Muscle of arm (tissue), 1 donor: ENCODE measurements at regions not wholly inside any gene's neighbourhood (a gene's known extent, or its start where the extent isn't known, plus 50 kb on each side); places are given as distances from the start of the nearest gene placed in this dataset.
"Not testable (repeated sequence)": the region's sequence is repeated elsewhere in the genome, so short reads cannot be mapped to it uniquely, and the experiment has no call there.

ENCODE experiments used
- DNase-seq: peaks from one replicate; pipeline ENCODE4 v3.0.0-alpha.2; 2013

GRCh38 chr4:3865986-3866812, 100.0 kb downstream of the ADRA2C start:
- DNase-seq, result no peak

GRCh38 chr4:3866813-3867129, 100.6 kb downstream of the ADRA2C start:
- DNase-seq, result no peak

- no peak for DNase-seq
Measured at GRCh38 chr4:3867403-3868100, 101.4 kb downstream of the ADRA2C start.

GRCh38 chr4:3868211-3869173, 102.3 kb downstream of the ADRA2C start:
- DNase-seq, result no peak

- DNase-seq, result no peak
Measured at GRCh38 chr4:3869174-3869572, 103.0 kb downstream of the ADRA2C start.

GRCh38 chr4:3869661-3870566, 103.7 kb downstream of the ADRA2C start:
- DNase-seq, result no peak

GRCh38 chr4:3870567-3870962, 104.4 kb downstream of the ADRA2C start:
- no peak for DNase-seq

- DNase-seq, result no peak
Measured at GRCh38 chr4:3871181-3871852, 105.1 kb downstream of the ADRA2C start.

GRCh38 chr4:3871881-3872833, 106.0 kb downstream of the ADRA2C start:
- DNase-seq, result no peak

- DNase-seq, result no peak
Measured at GRCh38 chr4:3872834-3873313, 106.7 kb downstream of the ADRA2C start.

- no peak for DNase-seq
Measured at GRCh38 chr4:3873408-3874027, 107.3 kb downstream of the ADRA2C start.

- no peak for DNase-seq
Measured at GRCh38 chr4:3874028-3874415, 107.8 kb downstream of the ADRA2C start.

GRCh38 chr4:3874525-3875110, 108.4 kb downstream of the ADRA2C start:
- no peak for DNase-seq

- DNase-seq, result no peak
Measured at GRCh38 chr4:3875466-3875865, 109.3 kb downstream of the ADRA2C start.

GRCh38 chr4:3876057-3876845, 110.1 kb downstream of the ADRA2C start:
- not testable (repeated sequence) for DNase-seq

GRCh38 chr4:3877236-3877635, 111.1 kb downstream of the ADRA2C start:
- no peak for DNase-seq

GRCh38 chr4:3877868-3878267, 111.7 kb downstream of the ADRA2C start:
- no peak for DNase-seq

- no peak for DNase-seq
Measured at GRCh38 chr4:3878678-3879077, 112.5 kb downstream of the ADRA2C start.
